A549 (cell line): ENCODE measurements at regions not wholly inside any gene's neighbourhood (a gene's known extent, or its start where the extent isn't known, plus 50 kb on each side); places are given as distances from the start of the nearest gene placed in this dataset.

Source experiments
- CEBPB ChIP-seq, 2 experiments: fragments of >200 bp in 1 of 2; sonication (Bioruptor Twin) in 1 of 2; formaldehyde crosslinking in 1 of 2; IDR thresholded peaks; 2 replicates each; pipeline ENCODE4 v1.6.1; 2012 to 2016
- CTCF ChIP-seq: fragments of >200 bp; sonication (Bioruptor Twin); formaldehyde crosslinking; IDR thresholded peaks from 3 replicates; pipeline ENCODE4 v1.5.1; 2016
- EHF ChIP-seq: fragments of 250-450 bp; sonication (Bioruptor Pico); IDR thresholded peaks from 2 replicates; pipeline ENCODE4 v1.5.0; 2020; ENCODE audit warnings: mild to moderate bottlenecking
- POLR2A ChIP-seq: IDR thresholded peaks from 2 replicates; pipeline ENCODE4 v1.6.1; 2012; ENCODE audit warnings: mild to moderate bottlenecking, low read length
- POLR2AphosphoS2 ChIP-seq: conservative IDR thresholded peaks from 2 replicates; pipeline ENCODE4 v1.6.1; 2012; ENCODE audit warnings: low read length, improper control_type of control experiment, inconsistent platforms
- RARB ChIP-seq: fragments of 250-450 bp; sonication (Bioruptor Pico); IDR thresholded peaks from 2 replicates; pipeline ENCODE4 v1.8.0; 2021; ENCODE audit warnings: mild to moderate bottlenecking, moderate library complexity
- ZSCAN20 ChIP-seq: fragments of 250-450 bp; sonication (Bioruptor Pico); IDR thresholded peaks from 2 replicates; pipeline ENCODE4 v1.8.0; 2022; ENCODE audit warnings: mild to moderate bottlenecking, moderate library complexity

GRCh38 chr12:42002563-42002962, 142.1 kb downstream of the GXYLT1 start:
- TF ChIP-seq CTCF (no peak), RARB (CRISPR knock-in tag) (no peak), POLR2AphosphoS2 (no peak), CEBPB (IDR thresholded peaks at IDR 0.05) (no peak), POLR2A (no peak), ZSCAN20 (no peak), EHF (CRISPR knock-in tag) (no peak)
